SK-MEL-5 (cell line): ENCODE measurements at regions not wholly inside any gene's neighbourhood (a gene's known extent, or its start where the extent isn't known, plus 50 kb on each side); places are given as distances from the start of the nearest gene placed in this dataset.

Experiments
- DNase-seq: peaks from one replicate; pipeline ENCODE4 v3.0.0-alpha.2; 2016; ENCODE audit warnings: low read depth, low spot score
- in situ Hi-C: cut with HindIII; loops from 2 replicates; pipeline ENCODE4 v1.10.0; 2016; ENCODE audit warnings: low sequenced_read_pairs, high pct_unique_total_duplicates, low pct_unique_long_range_greater_than_20kb

- DNase-seq, result no peak
- in situ Hi-C loops, result no loop called here
These were observed 222.6 kb upstream of the SALL3 start for GRCh38 chr18:78757014-78757413.

GRCh38 chr18:78758496-78758895 is 221.1 kb upstream of the SALL3 start:
- in situ Hi-C loops, result no loop called here
- no peak for DNase-seq

GRCh38 chr18:78762753-78763152 is 216.9 kb upstream of the SALL3 start:
- DNase-seq, result no peak
- in situ Hi-C loops, result no loop called here

GRCh38 chr18:78764544-78764943 is 215.1 kb upstream of the SALL3 start:
- no peak for DNase-seq
- in situ Hi-C loops, result no loop called here

GRCh38 chr18:78765142-78765541 is 214.5 kb upstream of the SALL3 start:
- no peak for DNase-seq
- in situ Hi-C loops, result no loop called here

- in situ Hi-C loops, result no loop called here
- DNase-seq, result no peak
These were observed 213.9 kb upstream of the SALL3 start for GRCh38 chr18:78765637-78766281.

- DNase-seq, result no peak
- in situ Hi-C loops, result no loop called here
These were observed 212.7 kb upstream of the SALL3 start for GRCh38 chr18:78766651-78767533.

- no peak for DNase-seq
- in situ Hi-C loops, result no loop called here
These were observed 212.0 kb upstream of the SALL3 start for GRCh38 chr18:78767648-78768071.

GRCh38 chr18:78768221-78768620 is 211.4 kb upstream of the SALL3 start:
- DNase-seq, result no peak
- in situ Hi-C loops, result no loop called here

GRCh38 chr18:78768656-78769501 is 210.7 kb upstream of the SALL3 start:
- DNase-seq, result no peak

GRCh38 chr18:78769502-78770105 is 210.0 kb upstream of the SALL3 start:
- DNase-seq, result no peak
- in situ Hi-C loops, result no loop called here

More at GRCh38 chr18:78768656-78769501, 210.7 kb upstream of the SALL3 start:
- in situ Hi-C loops, result no loop called here

GRCh38 chr18:78770139-78770822 is 209.3 kb upstream of the SALL3 start:
- in situ Hi-C loops, result no loop called here
- DNase-seq, result no peak

GRCh38 chr18:78770823-78771139 is 208.8 kb upstream of the SALL3 start:
- no peak for DNase-seq
- in situ Hi-C loops, result no loop called here

- no peak for DNase-seq
- in situ Hi-C loops, result no loop called here
These were observed 207.9 kb upstream of the SALL3 start for GRCh38 chr18:78771496-78772359.

- in situ Hi-C loops, result no loop called here
These were observed 207.0 kb upstream of the SALL3 start for GRCh38 chr18:78772360-78773302.

More at GRCh38 chr18:78772360-78773302, 207.0 kb upstream of the SALL3 start:
- no peak for DNase-seq
